SK-N-SH (cell line): ENCODE measurements at regions not wholly inside any gene's neighbourhood (a gene's known extent, or its start where the extent isn't known, plus 50 kb on each side); places are given as distances from the start of the nearest gene placed in this dataset.

Experiments used
- CTCF ChIA-PET: fragments of 300-600, 350-600 bp; formaldehyde crosslinking; extraction: SDS; loops from one replicate; lab custom pipeline; 2021; lab: Yijun Ruan, JAX
- POLR2A ChIA-PET: fragments of 350-600 bp; sonication (Branson Sonifier 250); formaldehyde crosslinking; extraction: SDS; loops from one replicate; lab custom pipeline; 2020; ENCODE audit warnings: antibody characterized with exemption, inconsistent platforms; lab: Yijun Ruan, JAX
- DNase-seq: peaks from one replicate; pipeline ENCODE4 v3.0.0; 2012
- H2AFZ ChIP-seq: fragments of 200-600 bp; sonication (generic); 2 replicates; pipeline ENCODE4 v1.8.1; 2016; ENCODE audit warnings: antibody characterized with exemption, mild to moderate bottlenecking, low read depth
- H3F3A ChIP-seq: fragments of 200-600 bp; sonication (generic); replicated peaks from 2 replicates; pipeline ENCODE3; 2016; ENCODE audit warnings: antibody characterized with exemption, mild to moderate bottlenecking; ENCODE audit not compliant: insufficient read depth
- H3K27ac ChIP-seq, 2 experiments: fragments of 200-500 bp in 1 of 2; fragments of 200-600 bp in 1 of 2; sonication (Bioruptor generic) in 1 of 2; sonication (generic), shearing (Covaris generic) in 1 of 2; 2 replicates each; pipeline versions ENCODE4 v1.5.1 to v1.6.1; 2014 to 2016; ENCODE audit warnings: low read depth in 2 of 2, inconsistent platforms in 1 of 2, low read length in 1 of 2, mild to moderate bottlenecking in 1 of 2, mixed read lengths in 1 of 2
- H3K27me3 ChIP-seq: fragments of 200-600 bp; sonication (generic), shearing (Covaris generic); 2 replicates; pipeline ENCODE4 v1.6.1; 2016; ENCODE audit warnings: mixed run types; ENCODE audit not compliant: insufficient read depth
- H3K36me3 ChIP-seq, 2 experiments: fragments of 200-500 bp in 1 of 2; fragments of 200-600 bp in 1 of 2; sonication (Bioruptor generic) in 1 of 2; sonication (generic) in 1 of 2; replicated peaks in 1 of 2; 2 replicates each; pipeline versions ENCODE3 to v1.5.1; 2014 to 2016; ENCODE audit warnings: low read length in 1 of 2, mild to moderate bottlenecking in 1 of 2; ENCODE audit not compliant: insufficient read depth in 2 of 2, control insufficient read depth in 1 of 2
- H3K4me1 ChIP-seq, 2 experiments: fragments of 200-500 bp in 1 of 2; fragments of 200-600 bp in 1 of 2; sonication (Bioruptor generic) in 1 of 2; sonication (generic), shearing (Covaris generic) in 1 of 2; 2 replicates each; pipeline versions ENCODE4 v1.5.1 to v1.6.1; 2014 to 2016; ENCODE audit warnings: low read depth in 1 of 2, low read length in 1 of 2, mixed run types in 1 of 2; ENCODE audit not compliant: insufficient read depth in 2 of 2, control insufficient read depth in 1 of 2
- H3K4me2 ChIP-seq: fragments of 200-600 bp; sonication (generic), shearing (Covaris generic); 2 replicates; pipeline ENCODE4 v1.6.1; 2017; ENCODE audit warnings: mixed run types
- H3K4me3 ChIP-seq, 2 experiments: fragments of 200-500 bp in 1 of 2; fragments of 200-600 bp in 1 of 2; sonication (Bioruptor generic) in 1 of 2; sonication (generic), shearing (Covaris generic) in 1 of 2; 2 replicates each; pipeline versions ENCODE4 v1.5.1 to v1.8.1; 2014 to 2016; ENCODE audit warnings: low read depth in 2 of 2, inconsistent platforms in 1 of 2, low read length in 1 of 2, mild to moderate bottlenecking in 1 of 2, mixed read lengths in 1 of 2, moderate library complexity in 1 of 2
- H3K79me2 ChIP-seq: fragments of 200-600 bp; sonication (generic); 2 replicates; pipeline ENCODE4 v1.8.1; 2017; ENCODE audit warnings: mild to moderate bottlenecking; ENCODE audit not compliant: insufficient read depth
- H3K9ac ChIP-seq: fragments of 200-600 bp; sonication (generic); 2 replicates; pipeline ENCODE4 v1.6.1; 2017; ENCODE audit warnings: mixed run types
- H3K9me2 ChIP-seq: fragments of 200-600 bp; sonication (generic); 2 replicates; pipeline ENCODE4 v1.6.1; 2017; ENCODE audit warnings: mixed run types
- H3K9me3 ChIP-seq: fragments of 200-600 bp; sonication (generic); 2 replicates; pipeline ENCODE4 v1.6.1; 2017; ENCODE audit warnings: mixed run types, mild to moderate bottlenecking, moderate library complexity
- H4K20me1 ChIP-seq: fragments of 200-600 bp; sonication (generic); 2 replicates; pipeline ENCODE4 v1.6.1; 2017; ENCODE audit warnings: mild to moderate bottlenecking, mixed run types; ENCODE audit not compliant: insufficient read depth
- CHD2 ChIP-seq: fragments of 150-350 bp; IDR thresholded peaks from 2 replicates; pipeline ENCODE4 v1.6.1; 2018; ENCODE audit warnings: low read length; ENCODE audit not compliant: partially characterized antibody
- FOSL2 ChIP-seq: IDR thresholded peaks from 2 replicates; pipeline ENCODE4 v1.4.0; 2012; ENCODE audit warnings: low read depth, mild to moderate bottlenecking, moderate library complexity, borderline replicate concordance
- GABPA ChIP-seq: IDR thresholded peaks from 2 replicates; pipeline ENCODE4 v1.4.0; 2012; ENCODE audit warnings: low read depth, mild to moderate bottlenecking
- GATA2 ChIP-seq: sonication (generic); formaldehyde crosslinking; IDR thresholded peaks from 2 replicates; pipeline ENCODE4 v1.5.0; 2020; ENCODE audit warnings: mild to moderate bottlenecking, missing genetic modification reagents
- PBX3 ChIP-seq: IDR thresholded peaks from 2 replicates; pipeline ENCODE4; 2012
- RFX5 ChIP-seq: IDR thresholded peaks from 2 replicates; pipeline ENCODE4 v1.6.1; 2012; ENCODE audit warnings: mild to moderate bottlenecking, improper control_type of control experiment, low read length
- SMC3 ChIP-seq: IDR thresholded peaks from 2 replicates; pipeline ENCODE4 v1.6.1; 2012; ENCODE audit warnings: low read depth, low read length, improper control_type of control experiment
- TEAD4 ChIP-seq: IDR thresholded peaks from 2 replicates; pipeline ENCODE4 v1.4.0; 2012; ENCODE audit warnings: mild to moderate bottlenecking, borderline replicate concordance; ENCODE audit not compliant: insufficient read depth
- YY1 ChIP-seq: IDR thresholded peaks from 2 replicates; pipeline ENCODE4 v1.4.0; 2012; ENCODE audit warnings: low read depth, mild to moderate bottlenecking
- WGBS: methylation state at CpG from one replicate; pipeline ENCODE4 v1.1.6; 2017; ENCODE audit warnings: low lambda C conversion rate; 5-methylcytosine and 5-hydroxymethylcytosine counted together
- TF ChIP-seq, protein P1 (sequence below): IDR thresholded peaks from 2 replicates; pipeline ENCODE4 v1.6.1; 2012; ENCODE audit warnings: mild to moderate bottlenecking, low read depth, low read length, moderate library complexity

DNA sequence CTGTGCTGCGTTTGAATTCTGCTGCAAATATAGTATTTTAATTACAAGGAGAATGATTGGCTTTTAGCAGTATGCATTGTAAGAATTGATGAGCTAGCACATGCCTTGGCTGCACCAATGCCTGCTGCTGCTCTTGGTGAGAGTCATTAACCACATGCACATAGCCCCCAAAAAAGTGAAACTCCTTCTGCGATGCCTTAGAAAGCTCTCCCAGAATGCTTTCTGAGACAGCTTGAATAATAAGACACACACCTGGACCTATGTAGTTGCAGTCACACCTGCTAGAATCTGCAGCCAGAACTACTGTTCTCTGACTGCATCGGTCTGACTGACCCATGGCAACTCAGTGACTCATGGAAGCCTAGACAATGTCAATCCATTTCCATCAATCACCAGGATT is 170.1 kb upstream of the DDX18 start:
- TF ChIP-seq FOSL2, result no peak
- no peaks in the 10 kb centered on the region for H3F3A ChIP-seq
- no peak overlapping the region for H2AFZ ChIP-seq
- no peaks in the 10 kb centered on the region; the same call in 1 of the 2 replicates for H3K9me3 ChIP-seq
- no peak overlapping the region for H3K9ac ChIP-seq
- H3K4me3 ChIP-seq, result no peak overlapping the region
- H4K20me1 ChIP-seq, result no peaks in the 10 kb centered on the region
- no peaks in the 10 kb centered on the region for H3K36me3 ChIP-seq
- H3K27ac ChIP-seq, result no peak overlapping the region
- ChIA-PET CTCF (interaction anchor here (1.6 kb wide), 1 partner anchor 48 kb away, joined by 3 read pairs; no protein-coding TSS in a partner anchor), POLR2A (no interaction called here)
- no peaks in the 10 kb centered on the region for H3K9me2 ChIP-seq
- no peaks in the 10 kb centered on the region for H3K79me2 ChIP-seq
- no peaks in the 10 kb centered on the region for H3K27me3 ChIP-seq
- H3K4me1 ChIP-seq, result no peaks in the 10 kb centered on the region
- 13% methylated on average over 2 of the region's 3 CpGs for WGBS
- no peak for DNase-seq
- no peak overlapping the region for H3K4me2 ChIP-seq

GRCh38 chr2:117645458-117645857 is 169.0 kb upstream of the DDX18 start:
- H3K9me3 ChIP-seq, result no peaks in the 10 kb centered on the region; the same call in 1 of the 2 replicates
- POLR2A ChIA-PET, result no interaction called here
- no peaks in the 10 kb centered on the region for H4K20me1 ChIP-seq
- no peak overlapping the region for H3K4me2 ChIP-seq
- H3K79me2 ChIP-seq, result no peaks in the 10 kb centered on the region
- H3K4me1 ChIP-seq, result no peaks in the 10 kb centered on the region
- no peak overlapping the region for H3K9ac ChIP-seq
- no peaks in the 10 kb centered on the region for H3K36me3 ChIP-seq
- TF ChIP-seq PBX3 (no peak), GABPA (no peak), SMC3 (no peak), CHD2 (no peak), YY1 (no peak), RFX5 (no peak), TEAD4 (no peak), FOSL2 (no peak), GATA2 (CRISPR knock-in tag) (no peak)
- TF ChIP-seq, protein P1, sequence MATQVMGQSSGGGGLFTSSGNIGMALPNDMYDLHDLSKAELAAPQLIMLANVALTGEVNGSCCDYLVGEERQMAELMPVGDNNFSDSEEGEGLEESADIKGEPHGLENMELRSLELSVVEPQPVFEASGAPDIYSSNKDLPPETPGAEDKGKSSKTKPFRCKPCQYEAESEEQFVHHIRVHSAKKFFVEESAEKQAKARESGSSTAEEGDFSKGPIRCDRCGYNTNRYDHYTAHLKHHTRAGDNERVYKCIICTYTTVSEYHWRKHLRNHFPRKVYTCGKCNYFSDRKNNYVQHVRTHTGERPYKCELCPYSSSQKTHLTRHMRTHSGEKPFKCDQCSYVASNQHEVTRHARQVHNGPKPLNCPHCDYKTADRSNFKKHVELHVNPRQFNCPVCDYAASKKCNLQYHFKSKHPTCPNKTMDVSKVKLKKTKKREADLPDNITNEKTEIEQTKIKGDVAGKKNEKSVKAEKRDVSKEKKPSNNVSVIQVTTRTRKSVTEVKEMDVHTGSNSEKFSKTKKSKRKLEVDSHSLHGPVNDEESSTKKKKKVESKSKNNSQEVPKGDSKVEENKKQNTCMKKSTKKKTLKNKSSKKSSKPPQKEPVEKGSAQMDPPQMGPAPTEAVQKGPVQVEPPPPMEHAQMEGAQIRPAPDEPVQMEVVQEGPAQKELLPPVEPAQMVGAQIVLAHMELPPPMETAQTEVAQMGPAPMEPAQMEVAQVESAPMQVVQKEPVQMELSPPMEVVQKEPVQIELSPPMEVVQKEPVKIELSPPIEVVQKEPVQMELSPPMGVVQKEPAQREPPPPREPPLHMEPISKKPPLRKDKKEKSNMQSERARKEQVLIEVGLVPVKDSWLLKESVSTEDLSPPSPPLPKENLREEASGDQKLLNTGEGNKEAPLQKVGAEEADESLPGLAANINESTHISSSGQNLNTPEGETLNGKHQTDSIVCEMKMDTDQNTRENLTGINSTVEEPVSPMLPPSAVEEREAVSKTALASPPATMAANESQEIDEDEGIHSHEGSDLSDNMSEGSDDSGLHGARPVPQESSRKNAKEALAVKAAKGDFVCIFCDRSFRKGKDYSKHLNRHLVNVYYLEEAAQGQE, result no peak
- H3K4me3 ChIP-seq, result no peak overlapping the region
- 40% methylated on average over 3 of the region's 3 CpGs for WGBS
- H3F3A ChIP-seq, result no peaks in the 10 kb centered on the region
- no peaks in the 10 kb centered on the region for H3K9me2 ChIP-seq
- no peak overlapping the region for H3K27ac ChIP-seq
- H3K27me3 ChIP-seq, result no peaks in the 10 kb centered on the region
- DNase-seq, result no peak
- no peak overlapping the region for H2AFZ ChIP-seq
- CTCF ChIA-PET, result interaction anchor here (1.6 kb wide), 1 partner anchor 47 kb away, joined by 3 read pairs; no protein-coding TSS in a partner anchor
